Endothelial cell of umbilical vein (primary cell): ENCODE measurements at regions not wholly inside any gene's neighbourhood (a gene's known extent, or its start where the extent isn't known, plus 50 kb on each side); places are given as distances from the start of the nearest gene placed in this dataset.

Experiments
- BruUV-seq: library from RNA; stranded (reverse); fragments of 400-500 nt; replicated peaks from 2 replicates; lab custom pipeline; 2021; lab: Mats Ljungman, UMichigan
- CTCF ChIA-PET: fragments of 300-600, 350-600 bp; sonication (Branson Sonifier 250); formaldehyde crosslinking; loops from one replicate; lab custom pipeline; 2021; ENCODE audit warnings: antibody characterized with exemption, inconsistent platforms; lab: Charles Lee
- POLR2A ChIA-PET: fragments of 300-600, 350-600 bp; sonication (Branson Sonifier 250); formaldehyde crosslinking; loops from one replicate; lab custom pipeline; 2021; ENCODE audit warnings: antibody characterized with exemption, inconsistent platforms; lab: Charles Lee
- DNase-seq: peaks from one replicate; pipeline ENCODE4 v3.0.0-alpha.2; 2011; ENCODE audit warnings: low read depth, low spot score
- FAIRE-seq: peaks from 2 replicates; lab custom pipeline; 2011; peaks lifted over from hg19 to GRCh38; lab: Jason Lieb, UNC
- H2AFZ ChIP-seq: 2 replicates; pipeline ENCODE4 v1.6.0; 2012; ENCODE audit warnings: low read depth, low read length, control low read depth, inconsistent platforms
- H3K27ac ChIP-seq: 2 replicates; pipeline ENCODE4 v1.5.1; 2011; ENCODE audit warnings: low read depth, mild to moderate bottlenecking, control low read depth, low read length, moderate library complexity; ENCODE audit not compliant: insufficient read depth
- H3K27me3 ChIP-seq, 2 experiments: 2 replicates each; pipeline versions ENCODE4 v1.6.0 to v1.6.1; 2011; ENCODE audit warnings: low read length in 2 of 2, mixed read lengths in 1 of 2; ENCODE audit not compliant: control insufficient read depth in 2 of 2, insufficient read depth in 2 of 2
- H3K36me3 ChIP-seq, 2 experiments: 2 replicates in 1 of 2; 3 replicates in 1 of 2; pipeline ENCODE4 v1.5.1; 2011; ENCODE audit warnings: low read length in 2 of 2, mild to moderate bottlenecking in 1 of 2, moderate library complexity in 1 of 2; ENCODE audit not compliant: control insufficient read depth in 2 of 2, insufficient read depth in 2 of 2; ENCODE audit errors: extremely low read depth in 1 of 2
- H3K4me1 ChIP-seq: 3 replicates; pipeline ENCODE4 v1.5.1; 2011; ENCODE audit warnings: mild to moderate bottlenecking, low read length; ENCODE audit not compliant: control insufficient read depth, insufficient read depth; ENCODE audit errors: extremely low read depth
- H3K4me2 ChIP-seq: 2 replicates; pipeline ENCODE4 v1.6.1; 2011; ENCODE audit warnings: low read length, control low read depth, mixed read lengths; ENCODE audit not compliant: insufficient read depth
- H3K4me3 ChIP-seq, 3 experiments: fragments of 200-600 bp in 1 of 3; sonication (generic), shearing (Covaris generic) in 1 of 3; replicated peaks in 1 of 3; 2 replicates each; pipeline ENCODE4 v1.5.1; 2011 to 2016; ENCODE audit warnings: control low read depth in 3 of 3, low read length in 3 of 3, mild to moderate bottlenecking in 2 of 3, inconsistent platforms in 1 of 3, low read depth in 1 of 3, moderate library complexity in 1 of 3; ENCODE audit not compliant: insufficient read depth in 1 of 3
- H3K79me2 ChIP-seq: 2 replicates; pipeline ENCODE4 v1.6.0; 2012; ENCODE audit warnings: low read length, inconsistent platforms; ENCODE audit not compliant: control insufficient read depth, insufficient read depth
- H3K9ac ChIP-seq: replicated peaks from 2 replicates; pipeline ENCODE3; 2011; ENCODE audit warnings: low read length, control low read depth; ENCODE audit not compliant: insufficient read depth; ENCODE audit errors: extremely low read depth
- H3K9me1 ChIP-seq: replicated peaks from 3 replicates; pipeline ENCODE4 v1.6.0; 2011; ENCODE audit warnings: mild to moderate bottlenecking, low read length; ENCODE audit not compliant: control insufficient read depth, insufficient read depth; ENCODE audit errors: extremely low read depth
- H3K9me3 ChIP-seq: replicated peaks from 2 replicates; pipeline ENCODE4 v1.5.1; 2012; ENCODE audit warnings: low read length, inconsistent platforms; ENCODE audit not compliant: control insufficient read depth, insufficient read depth
- H4K20me1 ChIP-seq: replicated peaks from 2 replicates; pipeline ENCODE3; 2011; ENCODE audit warnings: mild to moderate bottlenecking, low read length; ENCODE audit not compliant: control insufficient read depth, insufficient read depth; ENCODE audit errors: extremely low read depth
- FOS ChIP-seq: IDR thresholded peaks from 2 replicates; pipeline ENCODE4 v1.6.1; 2011; ENCODE audit warnings: mild to moderate bottlenecking, low read length, moderate library complexity, borderline replicate concordance; ENCODE audit not compliant: insufficient read depth
- GATA2 ChIP-seq: IDR thresholded peaks from 2 replicates; pipeline ENCODE4 v1.7.0; 2011; ENCODE audit warnings: low read depth, mild to moderate bottlenecking, moderate library complexity, mixed read lengths, low read length; ENCODE audit not compliant: insufficient read length, insufficient read depth
- JUN ChIP-seq: IDR thresholded peaks from 2 replicates; pipeline ENCODE4 v1.6.1; 2011; ENCODE audit warnings: borderline replicate concordance, low read depth; ENCODE audit not compliant: insufficient read length, insufficient read depth
- MAX ChIP-seq: IDR thresholded peaks from 2 replicates; pipeline ENCODE4 v1.6.1; 2011; ENCODE audit not compliant: insufficient read depth, insufficient read length
- MYC ChIP-seq: IDR thresholded peaks from one replicate; pipeline ENCODE4 v1.6.1; 2011; ENCODE audit warnings: mild to moderate bottlenecking, low read depth, low read length
- POLR2A ChIP-seq: IDR thresholded peaks from 2 replicates; pipeline ENCODE4 v1.6.1; 2012; ENCODE audit warnings: low read depth, mild to moderate bottlenecking, control low read depth, low read length
- POLR2AphosphoS5 ChIP-seq: IDR thresholded peaks from 2 replicates; pipeline ENCODE4 v1.6.1; 2012; ENCODE audit warnings: low read depth, mild to moderate bottlenecking, control low read depth, low read length, moderate library complexity; ENCODE audit not compliant: insufficient read depth
- dilution Hi-C: fragments of 300-500 bp; cut with MboI; formaldehyde crosslinking; loops from one replicate; pipeline ENCODE4 v1.15.0; 2019; ENCODE audit warnings: low sequenced_read_pairs; ENCODE audit not compliant: extremely low pct_ligation_motif_present
- intact Hi-C: fragments of 100-400 bp; cut with micrococcal nuclease; formaldehyde crosslinking; loops from one replicate; pipeline ENCODE4 v1.10.0; 2022
- TF ChIP-seq, protein P1 (sequence below), 2 donors: IDR thresholded peaks; 1 replicate in 1 of 2; 2 replicates in 1 of 2; pipeline ENCODE4 v1.5.1; 2011; ENCODE audit warnings: low read length in 2 of 2, mild to moderate bottlenecking in 2 of 2, moderate library complexity in 2 of 2, control low read depth in 1 of 2, inconsistent platforms in 1 of 2, low read depth in 1 of 2; ENCODE audit not compliant: insufficient read depth in 1 of 2; ENCODE audit errors: extremely low read depth in 1 of 2

- no peak overlapping the region for H2AFZ ChIP-seq
- no peak for FAIRE-seq
- intact Hi-C loops: no loop called here
Measured at GRCh38 chr10:55989188-55989587, 371.9 kb downstream of the ZWINT start.

GRCh38 chr10:55979203-55979602 lies 381.9 kb downstream of the ZWINT start:
- ChIA-PET CTCF (no interaction called here), POLR2A (no interaction called here)
- no TSS peak for BruUV-seq
- no peak overlapping the region for H2AFZ ChIP-seq
- FAIRE-seq (no peak), DNase-seq (no peak)
- H3K4me3 ChIP-seq: no peak overlapping the region
- no peaks in the 10 kb centered on the region for H4K20me1 ChIP-seq
- no peak overlapping the region for H3K9ac ChIP-seq
- H3K36me3 ChIP-seq: no peaks in the 10 kb centered on the region
- no peaks in the 10 kb centered on the region for H3K9me1 ChIP-seq
- no peak overlapping the region for H3K4me2 ChIP-seq
- no peak overlapping the region for H3K27ac ChIP-seq
- dilution Hi-C loops (no loop called here), intact Hi-C loops (no loop called here)
- no peaks in the 10 kb centered on the region for H3K27me3 ChIP-seq
- H3K4me1 ChIP-seq: no peaks in the 10 kb centered on the region
- H3K79me2 ChIP-seq: no peaks in the 10 kb centered on the region
- no peak for TF ChIP-seq POLR2A
- TF ChIP-seq GATA2: no peak
- no peak for TF ChIP-seq POLR2AphosphoS5
- TF ChIP-seq, protein P1, sequence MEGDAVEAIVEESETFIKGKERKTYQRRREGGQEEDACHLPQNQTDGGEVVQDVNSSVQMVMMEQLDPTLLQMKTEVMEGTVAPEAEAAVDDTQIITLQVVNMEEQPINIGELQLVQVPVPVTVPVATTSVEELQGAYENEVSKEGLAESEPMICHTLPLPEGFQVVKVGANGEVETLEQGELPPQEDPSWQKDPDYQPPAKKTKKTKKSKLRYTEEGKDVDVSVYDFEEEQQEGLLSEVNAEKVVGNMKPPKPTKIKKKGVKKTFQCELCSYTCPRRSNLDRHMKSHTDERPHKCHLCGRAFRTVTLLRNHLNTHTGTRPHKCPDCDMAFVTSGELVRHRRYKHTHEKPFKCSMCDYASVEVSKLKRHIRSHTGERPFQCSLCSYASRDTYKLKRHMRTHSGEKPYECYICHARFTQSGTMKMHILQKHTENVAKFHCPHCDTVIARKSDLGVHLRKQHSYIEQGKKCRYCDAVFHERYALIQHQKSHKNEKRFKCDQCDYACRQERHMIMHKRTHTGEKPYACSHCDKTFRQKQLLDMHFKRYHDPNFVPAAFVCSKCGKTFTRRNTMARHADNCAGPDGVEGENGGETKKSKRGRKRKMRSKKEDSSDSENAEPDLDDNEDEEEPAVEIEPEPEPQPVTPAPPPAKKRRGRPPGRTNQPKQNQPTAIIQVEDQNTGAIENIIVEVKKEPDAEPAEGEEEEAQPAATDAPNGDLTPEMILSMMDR (IDR thresholded peaks at IDR 0.05; ENCODE audit: extremely low read depth in 1 of 2, insufficient read depth in 1 of 2, low read depth in 1 of 2, low read length in 2 of 2): no peak
- no peak for TF ChIP-seq JUN
- TF ChIP-seq FOS: no peak
- no peak for TF ChIP-seq MAX
- peaks cover 3% of the 10 kb centered on the region for H3K9me3 ChIP-seq

More at GRCh38 chr10:55989188-55989587, 371.9 kb downstream of the ZWINT start:
- Histone ChIP-seq H3K36me3 (no peaks in the 10 kb centered on the region), H3K9me3 (no peaks in the 10 kb centered on the region), H3K27me3 (no peaks in the 10 kb centered on the region), H3K79me2 (no peaks in the 10 kb centered on the region), H3K9me1 (no peaks in the 10 kb centered on the region), H3K9ac (no peak overlapping the region), H3K4me2 (no peak overlapping the region), H3K27ac (no peak overlapping the region), H3K4me3 (no peak overlapping the region), H3K4me1 (no peaks in the 10 kb centered on the region), H4K20me1 (no peaks in the 10 kb centered on the region)
- no peak for DNase-seq
- POLR2A ChIA-PET: no interaction called here
- CTCF ChIA-PET: no interaction called here
- TF ChIP-seq JUN (no peak), POLR2A (no peak), MAX (no peak), POLR2AphosphoS5 (no peak), MYC (no peak)
- TF ChIP-seq, protein P1 (IDR thresholded peaks at IDR 0.05; ENCODE audit: extremely low read depth in 1 of 2, insufficient read depth in 1 of 2, low read depth in 1 of 2, low read length in 2 of 2): no peak
- no TSS peak for BruUV-seq
- dilution Hi-C loops: no loop called here
